Right lung (tissue), 2 donors: ENCODE measurements at regions not wholly inside any gene's neighbourhood (a gene's known extent, or its start where the extent isn't known, plus 50 kb on each side); places are given as distances from the start of the nearest gene placed in this dataset.

Experiments
- DNase-seq, 2 donors: peaks; one replicate each; pipeline ENCODE4 v3.0.0-alpha.2; 2013

- DNase-seq, result no peak
Observed at GRCh38 chr4:176627916-176628315, 164.8 kb downstream of the VEGFC start.

- no peak for DNase-seq
Observed at GRCh38 chr4:176631611-176632010, 161.1 kb downstream of the VEGFC start.
